HepG2 (cell line): ENCODE measurements at regions not wholly inside any gene's neighbourhood (a gene's known extent, or its start where the extent isn't known, plus 50 kb on each side); places are given as distances from the start of the nearest gene placed in this dataset.

ENCODE experiments used
- ASH2L ChIP-seq: fragments of 300-600, 200-600 bp; sonication (generic); IDR thresholded peaks from 2 replicates; pipeline ENCODE4 v1.7.0; 2017; ENCODE audit warnings: low read depth, mild to moderate bottlenecking, moderate library complexity, mixed read lengths, low read length; ENCODE audit not compliant: insufficient read length
- CAMTA2 ChIP-seq: sonication (generic); formaldehyde crosslinking; IDR thresholded peaks from 2 replicates; pipeline ENCODE4 v1.4.0; 2020; ENCODE audit warnings: mild to moderate bottlenecking, missing genetic modification reagents, borderline replicate concordance
- EED ChIP-seq: sonication (generic); formaldehyde crosslinking; IDR thresholded peaks from 2 replicates; pipeline ENCODE4 v1.5.0; 2020; ENCODE audit warnings: mild to moderate bottlenecking, missing genetic modification reagents
- ELF3 ChIP-seq: IDR thresholded peaks from 2 replicates; pipeline ENCODE4 v1.6.1; 2016; ENCODE audit warnings: missing genetic modification reagents, missing compliant biosample characterization
- NR3C1 ChIP-seq: sonication (generic); formaldehyde crosslinking; IDR thresholded peaks from 2 replicates; pipeline ENCODE4 v1.4.0; 2020; ENCODE audit warnings: missing genetic modification reagents
- PCBP1 ChIP-seq: fragments of 200-400 bp; formaldehyde crosslinking; IDR thresholded peaks from 2 replicates; pipeline ENCODE4 v1.6.1; 2017; ENCODE audit warnings: mild to moderate bottlenecking, low read depth, low read length, borderline replicate concordance
- PHB2 ChIP-seq: fragments of 450-650 bp; IDR thresholded peaks from 2 replicates; pipeline ENCODE4 v1.6.1; 2018; ENCODE audit not compliant: partially characterized antibody
- PITX1 ChIP-seq: sonication (generic); formaldehyde crosslinking; IDR thresholded peaks from 2 replicates; pipeline ENCODE4 v1.5.1; 2020; ENCODE audit warnings: mild to moderate bottlenecking, missing genetic modification reagents
- RFXAP ChIP-seq: sonication (generic); formaldehyde crosslinking; IDR thresholded peaks from 2 replicates; pipeline ENCODE4 v1.4.0; 2020; ENCODE audit warnings: missing genetic modification reagents, borderline replicate concordance
- SRSF1 ChIP-seq: fragments of 200-400 bp; formaldehyde crosslinking; optimal IDR thresholded peaks from 2 replicates; pipeline ENCODE3; 2017; ENCODE audit warnings: mild to moderate bottlenecking, low read depth, low read length, moderate library complexity
- ZFP1 ChIP-seq: IDR thresholded peaks from 2 replicates; pipeline ENCODE4 v1.6.1; 2016
- ZFP41 ChIP-seq: sonication (generic); formaldehyde crosslinking; IDR thresholded peaks from 2 replicates; pipeline ENCODE4 v1.4.0; 2020; ENCODE audit warnings: mild to moderate bottlenecking, missing genetic modification reagents, borderline replicate concordance
- ZNF496 ChIP-seq: sonication (generic); formaldehyde crosslinking; IDR thresholded peaks from 2 replicates; pipeline ENCODE4 v1.8.1; 2023; ENCODE audit warnings: mild to moderate bottlenecking, moderate library complexity, missing genetic modification reagents; ENCODE audit not compliant: insufficient replicate concordance
- ZNF598 ChIP-seq: sonication (generic); formaldehyde crosslinking; IDR thresholded peaks from 2 replicates; pipeline ENCODE4 v1.5.1; 2020; ENCODE audit warnings: mild to moderate bottlenecking, missing genetic modification reagents, borderline replicate concordance
- ZSCAN21 ChIP-seq: sonication (generic); formaldehyde crosslinking; IDR thresholded peaks from 2 replicates; pipeline ENCODE4 v1.8.0; 2022; ENCODE audit warnings: mild to moderate bottlenecking, missing genetic modification reagents, moderate library complexity, borderline replicate concordance
- TF ChIP-seq, protein P1 (sequence below): sonication (generic); formaldehyde crosslinking; conservative IDR thresholded peaks from 2 replicates; pipeline ENCODE4 v1.4.0; 2020; ENCODE audit warnings: missing genetic modification reagents
- TF ChIP-seq, protein P2 (sequence below): sonication (generic); formaldehyde crosslinking; conservative IDR thresholded peaks from 2 replicates; pipeline ENCODE4 v1.4.0; 2020; ENCODE audit warnings: mild to moderate bottlenecking, missing genetic modification reagents, moderate library complexity
- TF ChIP-seq, protein P3 (sequence below): sonication (generic); formaldehyde crosslinking; IDR thresholded peaks from 2 replicates; pipeline ENCODE4 v1.4.0; 2020; ENCODE audit warnings: mild to moderate bottlenecking, missing genetic modification reagents
- TF ChIP-seq, protein P4 (sequence below): sonication (generic); formaldehyde crosslinking; IDR thresholded peaks from 2 replicates; pipeline ENCODE4 v1.4.0; 2020; ENCODE audit warnings: low read depth, missing genetic modification reagents
- TF ChIP-seq, protein P5 (sequence below): sonication (generic); formaldehyde crosslinking; IDR thresholded peaks from 2 replicates; pipeline ENCODE4 v1.8.1; 2023; ENCODE audit warnings: mild to moderate bottlenecking, missing genetic modification reagents, borderline replicate concordance

DNA sequence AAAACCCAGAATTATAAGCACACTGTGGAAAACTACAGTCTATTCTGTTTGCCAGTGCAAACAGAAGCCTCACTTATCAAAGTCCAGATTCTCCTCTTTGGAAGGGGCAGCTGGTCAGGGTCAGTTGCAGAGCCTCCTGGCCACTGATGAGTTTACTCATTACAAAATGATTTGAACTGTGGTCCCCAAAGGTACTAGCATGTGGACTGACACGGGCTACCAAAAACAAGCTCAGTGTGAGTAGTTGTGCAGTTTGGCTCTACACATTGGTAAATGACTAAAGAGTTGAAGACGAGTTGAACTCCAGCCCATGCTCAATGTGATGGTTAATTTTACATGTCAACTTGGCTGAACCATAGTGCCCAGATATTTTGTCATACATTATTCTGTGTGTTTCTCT is 221.5 kb downstream of the ZIC4 start (continued):
- TF ChIP-seq ASH2L = peak; percentile 63
- TF ChIP-seq CAMTA2 (CRISPR knock-in tag) = no peak
- no peak for TF ChIP-seq ZNF598
- TF ChIP-seq, protein P1, sequence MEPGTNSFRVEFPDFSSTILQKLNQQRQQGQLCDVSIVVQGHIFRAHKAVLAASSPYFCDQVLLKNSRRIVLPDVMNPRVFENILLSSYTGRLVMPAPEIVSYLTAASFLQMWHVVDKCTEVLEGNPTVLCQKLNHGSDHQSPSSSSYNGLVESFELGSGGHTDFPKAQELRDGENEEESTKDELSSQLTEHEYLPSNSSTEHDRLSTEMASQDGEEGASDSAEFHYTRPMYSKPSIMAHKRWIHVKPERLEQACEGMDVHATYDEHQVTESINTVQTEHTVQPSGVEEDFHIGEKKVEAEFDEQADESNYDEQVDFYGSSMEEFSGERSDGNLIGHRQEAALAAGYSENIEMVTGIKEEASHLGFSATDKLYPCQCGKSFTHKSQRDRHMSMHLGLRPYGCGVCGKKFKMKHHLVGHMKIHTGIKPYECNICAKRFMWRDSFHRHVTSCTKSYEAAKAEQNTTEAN (CRISPR knock-in tag) = peak; percentile 60; the same call in 1 of the 2 replicates
- peak; percentile 70 for TF ChIP-seq ELF3 (CRISPR knock-in tag)
- peak; percentile 69 for TF ChIP-seq PITX1 (CRISPR knock-in tag)
- TF ChIP-seq ZSCAN21 (CRISPR knock-in tag) = no peak
- TF ChIP-seq, protein P2, sequence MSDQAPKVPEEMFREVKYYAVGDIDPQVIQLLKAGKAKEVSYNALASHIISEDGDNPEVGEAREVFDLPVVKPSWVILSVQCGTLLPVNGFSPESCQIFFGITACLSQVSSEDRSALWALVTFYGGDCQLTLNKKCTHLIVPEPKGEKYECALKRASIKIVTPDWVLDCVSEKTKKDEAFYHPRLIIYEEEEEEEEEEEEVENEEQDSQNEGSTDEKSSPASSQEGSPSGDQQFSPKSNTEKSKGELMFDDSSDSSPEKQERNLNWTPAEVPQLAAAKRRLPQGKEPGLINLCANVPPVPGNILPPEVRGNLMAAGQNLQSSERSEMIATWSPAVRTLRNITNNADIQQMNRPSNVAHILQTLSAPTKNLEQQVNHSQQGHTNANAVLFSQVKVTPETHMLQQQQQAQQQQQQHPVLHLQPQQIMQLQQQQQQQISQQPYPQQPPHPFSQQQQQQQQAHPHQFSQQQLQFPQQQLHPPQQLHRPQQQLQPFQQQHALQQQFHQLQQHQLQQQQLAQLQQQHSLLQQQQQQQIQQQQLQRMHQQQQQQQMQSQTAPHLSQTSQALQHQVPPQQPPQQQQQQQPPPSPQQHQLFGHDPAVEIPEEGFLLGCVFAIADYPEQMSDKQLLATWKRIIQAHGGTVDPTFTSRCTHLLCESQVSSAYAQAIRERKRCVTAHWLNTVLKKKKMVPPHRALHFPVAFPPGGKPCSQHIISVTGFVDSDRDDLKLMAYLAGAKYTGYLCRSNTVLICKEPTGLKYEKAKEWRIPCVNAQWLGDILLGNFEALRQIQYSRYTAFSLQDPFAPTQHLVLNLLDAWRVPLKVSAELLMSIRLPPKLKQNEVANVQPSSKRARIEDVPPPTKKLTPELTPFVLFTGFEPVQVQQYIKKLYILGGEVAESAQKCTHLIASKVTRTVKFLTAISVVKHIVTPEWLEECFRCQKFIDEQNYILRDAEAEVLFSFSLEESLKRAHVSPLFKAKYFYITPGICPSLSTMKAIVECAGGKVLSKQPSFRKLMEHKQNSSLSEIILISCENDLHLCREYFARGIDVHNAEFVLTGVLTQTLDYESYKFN (CRISPR knock-in tag) = peak; percentile 99
- TF ChIP-seq, protein P3, sequence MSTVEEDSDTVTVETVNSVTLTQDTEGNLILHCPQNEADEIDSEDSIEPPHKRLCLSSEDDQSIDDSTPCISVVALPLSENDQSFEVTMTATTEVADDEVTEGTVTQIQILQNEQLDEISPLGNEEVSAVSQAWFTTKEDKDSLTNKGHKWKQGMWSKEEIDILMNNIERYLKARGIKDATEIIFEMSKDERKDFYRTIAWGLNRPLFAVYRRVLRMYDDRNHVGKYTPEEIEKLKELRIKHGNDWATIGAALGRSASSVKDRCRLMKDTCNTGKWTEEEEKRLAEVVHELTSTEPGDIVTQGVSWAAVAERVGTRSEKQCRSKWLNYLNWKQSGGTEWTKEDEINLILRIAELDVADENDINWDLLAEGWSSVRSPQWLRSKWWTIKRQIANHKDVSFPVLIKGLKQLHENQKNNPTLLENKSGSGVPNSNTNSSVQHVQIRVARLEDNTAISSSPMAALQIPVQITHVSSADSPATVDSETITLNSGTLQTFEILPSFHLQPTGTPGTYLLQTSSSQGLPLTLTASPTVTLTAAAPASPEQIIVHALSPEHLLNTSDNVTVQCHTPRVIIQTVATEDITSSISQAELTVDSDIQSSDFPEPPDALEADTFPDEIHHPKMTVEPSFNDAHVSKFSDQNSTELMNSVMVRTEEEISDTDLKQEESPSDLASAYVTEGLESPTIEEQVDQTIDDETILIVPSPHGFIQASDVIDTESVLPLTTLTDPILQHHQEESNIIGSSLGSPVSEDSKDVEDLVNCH (CRISPR knock-in tag) = no peak
- no peak for TF ChIP-seq RFXAP (CRISPR knock-in tag)
- TF ChIP-seq, protein P4, sequence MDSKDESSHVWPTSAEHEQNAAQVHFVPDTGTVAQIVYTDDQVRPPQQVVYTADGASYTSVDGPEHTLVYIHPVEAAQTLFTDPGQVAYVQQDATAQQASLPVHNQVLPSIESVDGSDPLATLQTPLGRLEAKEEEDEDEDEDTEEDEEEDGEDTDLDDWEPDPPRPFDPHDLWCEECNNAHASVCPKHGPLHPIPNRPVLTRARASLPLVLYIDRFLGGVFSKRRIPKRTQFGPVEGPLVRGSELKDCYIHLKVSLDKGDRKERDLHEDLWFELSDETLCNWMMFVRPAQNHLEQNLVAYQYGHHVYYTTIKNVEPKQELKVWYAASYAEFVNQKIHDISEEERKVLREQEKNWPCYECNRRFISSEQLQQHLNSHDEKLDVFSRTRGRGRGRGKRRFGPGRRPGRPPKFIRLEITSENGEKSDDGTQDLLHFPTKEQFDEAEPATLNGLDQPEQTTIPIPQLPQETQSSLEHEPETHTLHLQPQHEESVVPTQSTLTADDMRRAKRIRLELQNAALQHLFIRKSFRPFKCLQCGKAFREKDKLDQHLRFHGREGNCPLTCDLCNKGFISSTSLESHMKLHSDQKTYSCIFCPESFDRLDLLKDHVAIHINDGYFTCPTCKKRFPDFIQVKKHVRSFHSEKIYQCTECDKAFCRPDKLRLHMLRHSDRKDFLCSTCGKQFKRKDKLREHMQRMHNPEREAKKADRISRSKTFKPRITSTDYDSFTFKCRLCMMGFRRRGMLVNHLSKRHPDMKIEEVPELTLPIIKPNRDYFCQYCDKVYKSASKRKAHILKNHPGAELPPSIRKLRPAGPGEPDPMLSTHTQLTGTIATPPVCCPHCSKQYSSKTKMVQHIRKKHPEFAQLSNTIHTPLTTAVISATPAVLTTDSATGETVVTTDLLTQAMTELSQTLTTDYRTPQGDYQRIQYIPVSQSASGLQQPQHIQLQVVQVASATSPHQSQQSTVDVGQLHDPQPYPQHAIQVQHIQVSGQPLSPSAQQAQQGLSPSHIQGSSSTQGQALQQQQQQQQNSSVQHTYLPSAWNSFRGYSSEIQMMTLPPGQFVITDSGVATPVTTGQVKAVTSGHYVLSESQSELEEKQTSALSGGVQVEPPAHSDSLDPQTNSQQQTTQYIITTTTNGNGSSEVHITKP = 0 out of 2 replicates have a peak, but pooled peaks have one; percentile 38
- TF ChIP-seq, protein P5, sequence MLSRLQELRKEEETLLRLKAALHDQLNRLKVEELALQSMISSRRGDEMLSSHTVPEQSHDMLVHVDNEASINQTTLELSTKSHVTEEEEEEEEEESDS (CRISPR knock-in tag) = no peak
- no peak for TF ChIP-seq PHB2
- no peak for TF ChIP-seq ZNF496 (CRISPR knock-in tag)
- TF ChIP-seq EED (CRISPR knock-in tag) = no peak
- no peak for TF ChIP-seq SRSF1
- no peak for TF ChIP-seq ZFP41 (CRISPR knock-in tag)
- TF ChIP-seq ZFP1 (CRISPR knock-in tag) = no peak
- no peak for TF ChIP-seq PCBP1
- no peak for TF ChIP-seq NR3C1 (CRISPR knock-in tag)
